ENCODE measurements at regions not wholly inside any gene's neighbourhood (a gene's known extent, or its start where the extent isn't known, plus 50 kb on each side); places are given as distances from the start of the nearest gene placed in this dataset.

DNA sequence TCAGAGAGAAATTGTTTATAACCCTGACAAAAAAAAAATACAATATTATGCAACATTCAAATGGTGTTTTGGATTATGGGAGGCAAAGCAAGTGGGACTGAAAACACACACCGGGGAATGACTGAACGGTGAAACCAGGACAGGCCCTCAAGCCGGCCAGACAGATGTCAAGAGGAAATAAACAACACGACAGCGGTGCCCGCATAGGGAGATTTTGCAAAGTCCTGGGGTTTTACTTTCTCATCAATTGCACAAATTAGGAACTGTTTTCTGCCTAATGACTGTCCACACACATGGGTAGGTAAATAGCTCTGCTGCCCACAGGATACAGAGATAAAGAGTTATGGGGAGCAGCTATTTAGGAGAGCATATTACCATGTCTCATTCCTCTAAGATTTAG is 134.5 kb downstream of the IRS2 start:
- TF ChIP-seq FEZF1 (tag by site-specific recombination; IDR thresholded peaks at IDR 0.05) (no peak), ZNF292 (tag by site-specific recombination; IDR thresholded peaks at IDR 0.05; ENCODE audit: borderline replicate concordance, low read depth) (no peak), PRDM1 (tag by site-specific recombination; IDR thresholded peaks at IDR 0.05) (no peak), SP2 (tag by site-specific recombination; IDR thresholded peaks at IDR 0.05) (no peak), ZNF510 (tag by site-specific recombination; IDR thresholded peaks at IDR 0.05; ENCODE audit: insufficient replicate concordance) (no peak), ZNF2 (tag by site-specific recombination; IDR thresholded peaks at IDR 0.05) (no peak), BCL11A (tag by site-specific recombination; IDR thresholded peaks at IDR 0.05; ENCODE audit: low read depth) (no peak), ZEB2 (tag by site-specific recombination; IDR thresholded peaks at IDR 0.05) (no peak)
- TF ChIP-seq, protein P1, sequence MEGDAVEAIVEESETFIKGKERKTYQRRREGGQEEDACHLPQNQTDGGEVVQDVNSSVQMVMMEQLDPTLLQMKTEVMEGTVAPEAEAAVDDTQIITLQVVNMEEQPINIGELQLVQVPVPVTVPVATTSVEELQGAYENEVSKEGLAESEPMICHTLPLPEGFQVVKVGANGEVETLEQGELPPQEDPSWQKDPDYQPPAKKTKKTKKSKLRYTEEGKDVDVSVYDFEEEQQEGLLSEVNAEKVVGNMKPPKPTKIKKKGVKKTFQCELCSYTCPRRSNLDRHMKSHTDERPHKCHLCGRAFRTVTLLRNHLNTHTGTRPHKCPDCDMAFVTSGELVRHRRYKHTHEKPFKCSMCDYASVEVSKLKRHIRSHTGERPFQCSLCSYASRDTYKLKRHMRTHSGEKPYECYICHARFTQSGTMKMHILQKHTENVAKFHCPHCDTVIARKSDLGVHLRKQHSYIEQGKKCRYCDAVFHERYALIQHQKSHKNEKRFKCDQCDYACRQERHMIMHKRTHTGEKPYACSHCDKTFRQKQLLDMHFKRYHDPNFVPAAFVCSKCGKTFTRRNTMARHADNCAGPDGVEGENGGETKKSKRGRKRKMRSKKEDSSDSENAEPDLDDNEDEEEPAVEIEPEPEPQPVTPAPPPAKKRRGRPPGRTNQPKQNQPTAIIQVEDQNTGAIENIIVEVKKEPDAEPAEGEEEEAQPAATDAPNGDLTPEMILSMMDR (tag by site-specific recombination; IDR thresholded peaks at IDR 0.05): no peak
- TF ChIP-seq, protein P2, sequence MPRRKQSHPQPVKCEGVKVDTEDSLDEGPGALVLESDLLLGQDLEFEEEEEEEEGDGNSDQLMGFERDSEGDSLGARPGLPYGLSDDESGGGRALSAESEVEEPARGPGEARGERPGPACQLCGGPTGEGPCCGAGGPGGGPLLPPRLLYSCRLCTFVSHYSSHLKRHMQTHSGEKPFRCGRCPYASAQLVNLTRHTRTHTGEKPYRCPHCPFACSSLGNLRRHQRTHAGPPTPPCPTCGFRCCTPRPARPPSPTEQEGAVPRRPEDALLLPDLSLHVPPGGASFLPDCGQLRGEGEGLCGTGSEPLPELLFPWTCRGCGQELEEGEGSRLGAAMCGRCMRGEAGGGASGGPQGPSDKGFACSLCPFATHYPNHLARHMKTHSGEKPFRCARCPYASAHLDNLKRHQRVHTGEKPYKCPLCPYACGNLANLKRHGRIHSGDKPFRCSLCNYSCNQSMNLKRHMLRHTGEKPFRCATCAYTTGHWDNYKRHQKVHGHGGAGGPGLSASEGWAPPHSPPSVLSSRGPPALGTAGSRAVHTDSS (tag by site-specific recombination; IDR thresholded peaks at IDR 0.05): no peak
- TF ChIP-seq, protein P3, sequence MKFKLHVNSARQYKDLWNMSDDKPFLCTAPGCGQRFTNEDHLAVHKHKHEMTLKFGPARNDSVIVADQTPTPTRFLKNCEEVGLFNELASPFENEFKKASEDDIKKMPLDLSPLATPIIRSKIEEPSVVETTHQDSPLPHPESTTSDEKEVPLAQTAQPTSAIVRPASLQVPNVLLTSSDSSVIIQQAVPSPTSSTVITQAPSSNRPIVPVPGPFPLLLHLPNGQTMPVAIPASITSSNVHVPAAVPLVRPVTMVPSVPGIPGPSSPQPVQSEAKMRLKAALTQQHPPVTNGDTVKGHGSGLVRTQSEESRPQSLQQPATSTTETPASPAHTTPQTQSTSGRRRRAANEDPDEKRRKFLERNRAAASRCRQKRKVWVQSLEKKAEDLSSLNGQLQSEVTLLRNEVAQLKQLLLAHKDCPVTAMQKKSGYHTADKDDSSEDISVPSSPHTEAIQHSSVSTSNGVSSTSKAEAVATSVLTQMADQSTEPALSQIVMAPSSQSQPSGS (tag by site-specific recombination; IDR thresholded peaks at IDR 0.05; ENCODE audit: low read depth): no peak
